Chondrocyte (in vitro differentiated cells): ENCODE measurements at regions not wholly inside any gene's neighbourhood (a gene's known extent, or its start where the extent isn't known, plus 50 kb on each side); places are given as distances from the start of the nearest gene placed in this dataset.

Experiments
- DNase-seq: peaks from one replicate; pipeline ENCODE4 v3.0.0; 2021; ENCODE audit warnings: mixed read lengths, low spot score
- H3K27ac Mint-ChIP-seq: one replicate; pipeline ENCODE4 v1.8.0; 2021; ENCODE audit warnings: mild to moderate bottlenecking, moderate library complexity, mixed read lengths; ENCODE audit not compliant: unreplicated experiment
- H3K27me3 Mint-ChIP-seq: 2 replicates; pipeline ENCODE4 v1.8.0; 2021; ENCODE audit warnings: low read depth, mixed read lengths
- H3K36me3 Mint-ChIP-seq: 2 replicates; pipeline ENCODE4 v1.8.0; 2021; ENCODE audit warnings: low read depth, mixed read lengths
- H3K4me1 Mint-ChIP-seq: 2 replicates; pipeline ENCODE4 v1.8.0; 2021; ENCODE audit warnings: low read depth, mild to moderate bottlenecking, mixed read lengths
- H3K4me3 Mint-ChIP-seq: one replicate; pipeline ENCODE4 v1.8.0; 2021; ENCODE audit warnings: mild to moderate bottlenecking, moderate library complexity, mixed read lengths; ENCODE audit not compliant: unreplicated experiment
- H3K9me3 Mint-ChIP-seq: 2 replicates; pipeline ENCODE4 v1.8.0; 2021; ENCODE audit warnings: low read depth, mixed read lengths
- CTCF ChIP-seq: fragments of 200-600 bp; sonication (generic); IDR thresholded peaks from 2 replicates; pipeline ENCODE4 v1.5.0; 2021; ENCODE audit warnings: antibody characterized with exemption, mild to moderate bottlenecking, moderate library complexity

- Mint-ChIP-seq H3K4me1 (no peaks in the 10 kb centered on the region), H3K9me3 (peaks cover 5% of the 10 kb centered on the region), H3K27ac (no peak overlapping the region), H3K4me3 (no peak overlapping the region), H3K36me3 (no peaks in the 10 kb centered on the region), H3K27me3 (peaks cover 6% of the 10 kb centered on the region)
- no peak for DNase-seq
- no peak for TF ChIP-seq CTCF
These were observed 144.2 kb downstream of the EDEM1 start for GRCh38 chr3:5331567-5332269.

- H3K4me3 Mint-ChIP-seq = no peak overlapping the region
- peaks cover 5% of the 10 kb centered on the region for H3K9me3 Mint-ChIP-seq
- no peak for TF ChIP-seq CTCF
- H3K27ac Mint-ChIP-seq = no peak overlapping the region
- H3K36me3 Mint-ChIP-seq = no peaks in the 10 kb centered on the region
- peaks cover 6% of the 10 kb centered on the region for H3K27me3 Mint-ChIP-seq
- DNase-seq = no peak
- H3K4me1 Mint-ChIP-seq = no peaks in the 10 kb centered on the region
These were observed 144.9 kb downstream of the EDEM1 start for GRCh38 chr3:5332270-5332956.

- Mint-ChIP-seq H3K27ac (no peak overlapping the region), H3K27me3 (peaks cover 10% of the 10 kb centered on the region), H3K9me3 (no peaks in the 10 kb centered on the region), H3K4me3 (no peak overlapping the region), H3K36me3 (no peaks in the 10 kb centered on the region), H3K4me1 (no peaks in the 10 kb centered on the region)
- no peak for DNase-seq
- no peak for TF ChIP-seq CTCF
These were observed 152.5 kb downstream of the EDEM1 start for GRCh38 chr3:5339967-5340535.

GRCh38 chr3:5341610-5342009 is 154.1 kb downstream of the EDEM1 start:
- no peak overlapping the region for H3K27ac Mint-ChIP-seq
- H3K4me1 Mint-ChIP-seq = no peaks in the 10 kb centered on the region
- H3K27me3 Mint-ChIP-seq = peaks cover 10% of the 10 kb centered on the region

More at GRCh38 chr3:5341610-5342009, 154.1 kb downstream of the EDEM1 start:
- Mint-ChIP-seq H3K9me3 (no peaks in the 10 kb centered on the region), H3K4me3 (no peak overlapping the region), H3K36me3 (no peaks in the 10 kb centered on the region)
- DNase-seq = no peak
- no peak for TF ChIP-seq CTCF
